ENCODE measurements at regions not wholly inside any gene's neighbourhood (a gene's known extent, or its start where the extent isn't known, plus 50 kb on each side); places are given as distances from the start of the nearest gene placed in this dataset.

DNA sequence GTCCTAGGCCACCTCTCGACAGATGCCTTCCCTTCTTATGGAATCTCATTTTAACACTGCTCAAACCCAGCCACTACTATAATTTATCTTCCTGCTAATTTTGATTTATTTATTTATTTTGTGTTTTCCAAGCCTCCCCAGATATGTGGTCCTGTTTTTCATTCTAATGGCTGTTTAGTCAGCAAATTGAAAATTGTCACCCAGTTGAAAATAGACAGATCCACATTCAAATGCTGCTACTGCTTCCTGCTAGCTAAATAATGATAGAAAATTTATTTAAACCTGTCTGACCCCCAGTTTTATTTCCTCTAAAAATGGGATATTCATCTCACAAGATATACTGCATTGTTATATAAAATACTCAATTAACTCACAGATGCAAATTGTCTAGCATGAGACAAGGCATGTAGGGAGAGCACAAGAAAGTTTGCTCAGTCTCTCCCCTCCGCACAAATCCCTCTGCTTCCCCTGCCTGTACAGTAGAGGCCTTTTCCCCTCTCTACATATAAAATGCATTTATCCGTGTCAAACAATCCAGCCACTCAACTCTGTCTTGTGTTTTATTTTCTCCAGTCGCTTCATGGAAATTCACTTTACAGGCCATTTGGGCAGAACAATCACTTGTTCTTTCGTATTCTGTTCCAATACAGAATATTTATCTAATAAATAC, 389.9 kb downstream of the SOX11 start:
- H3K4me2 ChIP-seq (ENCODE audit: low read length), result no peak overlapping the region
- peak overlapping the region; percentile 14 for H3K4me3 ChIP-seq (ENCODE audit: low read length)
- no peaks in the 10 kb centered on the region for H3F3A ChIP-seq (ENCODE audit: insufficient read depth, low read length, poor library complexity, severe bottlenecking)
- no peaks in the 10 kb centered on the region for H3K27me3 ChIP-seq (ENCODE audit: insufficient read depth, low read depth, low read length)
- H3K9ac ChIP-seq (ENCODE audit: low read length), result peak overlapping the region; percentile 25
- no peaks in the 10 kb centered on the region for H3K9me2 ChIP-seq (ENCODE audit: insufficient read depth, low read length)
- H3K9me3 ChIP-seq (ENCODE audit: low read length), result no peaks in the 10 kb centered on the region
- H2AFZ ChIP-seq (ENCODE audit: low read depth, low read length), result no peak overlapping the region
- H3K36me3 ChIP-seq (ENCODE audit: insufficient read depth, low read length), result no peaks in the 10 kb centered on the region
- H3K27ac ChIP-seq (ENCODE audit: low read length), result peak overlapping the region; percentile 74
- H3K79me2 ChIP-seq (replicated peaks; ENCODE audit: insufficient read depth, low read length), result no peaks in the 10 kb centered on the region
- TF ChIP-seq, protein P1, sequence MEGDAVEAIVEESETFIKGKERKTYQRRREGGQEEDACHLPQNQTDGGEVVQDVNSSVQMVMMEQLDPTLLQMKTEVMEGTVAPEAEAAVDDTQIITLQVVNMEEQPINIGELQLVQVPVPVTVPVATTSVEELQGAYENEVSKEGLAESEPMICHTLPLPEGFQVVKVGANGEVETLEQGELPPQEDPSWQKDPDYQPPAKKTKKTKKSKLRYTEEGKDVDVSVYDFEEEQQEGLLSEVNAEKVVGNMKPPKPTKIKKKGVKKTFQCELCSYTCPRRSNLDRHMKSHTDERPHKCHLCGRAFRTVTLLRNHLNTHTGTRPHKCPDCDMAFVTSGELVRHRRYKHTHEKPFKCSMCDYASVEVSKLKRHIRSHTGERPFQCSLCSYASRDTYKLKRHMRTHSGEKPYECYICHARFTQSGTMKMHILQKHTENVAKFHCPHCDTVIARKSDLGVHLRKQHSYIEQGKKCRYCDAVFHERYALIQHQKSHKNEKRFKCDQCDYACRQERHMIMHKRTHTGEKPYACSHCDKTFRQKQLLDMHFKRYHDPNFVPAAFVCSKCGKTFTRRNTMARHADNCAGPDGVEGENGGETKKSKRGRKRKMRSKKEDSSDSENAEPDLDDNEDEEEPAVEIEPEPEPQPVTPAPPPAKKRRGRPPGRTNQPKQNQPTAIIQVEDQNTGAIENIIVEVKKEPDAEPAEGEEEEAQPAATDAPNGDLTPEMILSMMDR (IDR thresholded peaks at IDR 0.05; ENCODE audit: poor library complexity, severe bottlenecking), result no peak
- no peak for TF ChIP-seq SMC3 (conservative IDR thresholded peaks at IDR 0.05; ENCODE audit: poor library complexity)
- TF ChIP-seq POLR2AphosphoS5 (IDR thresholded peaks at IDR 0.05), result no peak
- TF ChIP-seq EP300 (conservative IDR thresholded peaks at IDR 0.05; ENCODE audit: poor library complexity, severe bottlenecking), result no peak
- TF ChIP-seq EZH2 (IDR thresholded peaks at IDR 0.05; ENCODE audit: borderline replicate concordance, insufficient read depth, low read length, poor library complexity, severe bottlenecking), result no peak
- no peak for TF ChIP-seq REST (IDR thresholded peaks at IDR 0.05; ENCODE audit: borderline replicate concordance)
- no peak for TF ChIP-seq RAD21 (conservative IDR thresholded peaks at IDR 0.05)
- TF ChIP-seq TAF1 (IDR thresholded peaks at IDR 0.05; ENCODE audit: low read depth), result no peak
- no peak for TF ChIP-seq MXI1 (conservative IDR thresholded peaks at IDR 0.05; ENCODE audit: poor library complexity, severe bottlenecking)
- H4K20me1 ChIP-seq (ENCODE audit: insufficient read depth), result no peaks in the 10 kb centered on the region

DNA sequence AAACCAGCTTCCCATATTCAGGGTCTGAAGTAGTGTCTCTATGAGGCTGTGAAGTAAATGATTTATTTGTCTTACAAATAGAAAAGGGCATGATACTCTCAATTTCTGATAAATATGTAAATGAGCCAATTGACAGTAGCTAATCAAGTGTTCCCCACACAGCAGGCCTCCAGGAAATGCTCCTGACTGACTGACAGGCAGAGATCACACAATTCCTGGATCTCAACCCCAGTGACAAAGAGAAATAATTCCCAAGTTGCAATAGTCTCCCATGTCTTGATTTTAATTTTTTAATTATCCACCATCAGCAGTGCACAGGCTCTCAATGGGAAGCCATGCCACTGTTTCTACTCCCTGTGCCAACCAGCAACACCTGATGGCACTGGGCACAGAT, 390.4 kb downstream of the SOX11 start:
- Histone ChIP-seq H3K9me2 (ENCODE audit: insufficient read depth, low read length) (no peaks in the 10 kb centered on the region), H4K20me1 (ENCODE audit: insufficient read depth) (no peaks in the 10 kb centered on the region), H3K9ac (ENCODE audit: low read length) (peak overlapping the region; percentile 25), H2AFZ (ENCODE audit: low read depth, low read length) (no peak overlapping the region), H3K27ac (ENCODE audit: low read length) (peak overlapping the region; percentile 74), H3K4me3 (ENCODE audit: low read length) (peak overlapping the region; percentile 14), H3K9me3 (ENCODE audit: low read length) (no peaks in the 10 kb centered on the region), H3K79me2 (replicated peaks; ENCODE audit: insufficient read depth, low read length) (no peaks in the 10 kb centered on the region), H3K36me3 (ENCODE audit: insufficient read depth, low read length) (no peaks in the 10 kb centered on the region), H3F3A (ENCODE audit: insufficient read depth, low read length, poor library complexity, severe bottlenecking) (no peaks in the 10 kb centered on the region), H3K27me3 (ENCODE audit: insufficient read depth, low read depth, low read length) (no peaks in the 10 kb centered on the region), H3K4me2 (ENCODE audit: low read length) (no peak overlapping the region)
- TF ChIP-seq MXI1 (conservative IDR thresholded peaks at IDR 0.05; ENCODE audit: poor library complexity, severe bottlenecking) (no peak), POLR2AphosphoS5 (IDR thresholded peaks at IDR 0.05) (peak; percentile 56), RAD21 (conservative IDR thresholded peaks at IDR 0.05) (no peak), SMC3 (conservative IDR thresholded peaks at IDR 0.05; ENCODE audit: poor library complexity) (no peak), REST (IDR thresholded peaks at IDR 0.05; ENCODE audit: borderline replicate concordance) (peak; percentile 91), EP300 (conservative IDR thresholded peaks at IDR 0.05; ENCODE audit: poor library complexity, severe bottlenecking) (peak; percentile 56), TAF1 (IDR thresholded peaks at IDR 0.05; ENCODE audit: low read depth) (no peak)
- TF ChIP-seq, protein P1 (IDR thresholded peaks at IDR 0.05; ENCODE audit: poor library complexity, severe bottlenecking), result no peak

Measured in neural cell (in vitro differentiated cells).